IMR-90 (cell line): ENCODE measurements at regions not wholly inside any gene's neighbourhood (a gene's known extent, or its start where the extent isn't known, plus 50 kb on each side); places are given as distances from the start of the nearest gene placed in this dataset.

Experiments used
- CEBPB ChIP-seq: IDR thresholded peaks from 2 replicates; pipeline ENCODE4 v1.6.1; 2012; ENCODE audit warnings: low read depth, low read length, improper control_type of control experiment
- CTCF ChIP-seq: conservative IDR thresholded peaks from 2 replicates; pipeline ENCODE4 v1.5.1; 2012; ENCODE audit warnings: mild to moderate bottlenecking, low read depth, low read length, improper control_type of control experiment
- FOS ChIP-seq: fragments of 150-350 bp; IDR thresholded peaks from 2 replicates; pipeline ENCODE4 v1.6.1; 2016; ENCODE audit warnings: low read depth, low read length
- MAFK ChIP-seq: IDR thresholded peaks from 2 replicates; pipeline ENCODE4 v1.6.1; 2012; ENCODE audit warnings: low read depth, low read length, improper control_type of control experiment
- MXI1 ChIP-seq: IDR thresholded peaks from 2 replicates; pipeline ENCODE4 v1.6.1; 2012; ENCODE audit warnings: low read depth, mild to moderate bottlenecking, low read length, moderate library complexity, borderline replicate concordance
- NFE2L2 ChIP-seq: fragments of 150-350 bp; IDR thresholded peaks from 2 replicates; pipeline ENCODE4 v1.6.1; 2016; ENCODE audit warnings: low read depth, mild to moderate bottlenecking, low read length
- POLR2A ChIP-seq: IDR thresholded peaks from 2 replicates; pipeline ENCODE4 v1.6.1; 2012; ENCODE audit warnings: mild to moderate bottlenecking, low read depth, low read length
- RFX5 ChIP-seq: IDR thresholded peaks from 2 replicates; pipeline ENCODE4 v1.8.0; 2012; ENCODE audit warnings: low read depth, mild to moderate bottlenecking, low read length, moderate library complexity
- USF2 ChIP-seq: fragments of 150-350 bp; IDR thresholded peaks from 2 replicates; pipeline ENCODE4 v1.6.1; 2017; ENCODE audit warnings: mild to moderate bottlenecking, antibody characterized with exemption, low read length, low read depth

GRCh38 chr7:155209478-155210319 is 88.0 kb upstream of the INSIG1 start:
- TF ChIP-seq CTCF, result no peak
- no peak for TF ChIP-seq MXI1
- no peak for TF ChIP-seq RFX5
- no peak for TF ChIP-seq MAFK
- TF ChIP-seq POLR2A, result no peak
- no peak for TF ChIP-seq NFE2L2
- TF ChIP-seq USF2, result no peak
- TF ChIP-seq CEBPB, result no peak
- no peak for TF ChIP-seq FOS
